Esophagus muscularis mucosa (tissue), 3 donors: ENCODE measurements at regions not wholly inside any gene's neighbourhood (a gene's known extent, or its start where the extent isn't known, plus 50 kb on each side); places are given as distances from the start of the nearest gene placed in this dataset.

Source experiments
- CTCF ChIP-seq, 3 experiments: fragments of 200-600 bp in 2 of 3; fragments of 450-650 bp in 1 of 3; sonication (generic) in 2 of 3; IDR thresholded peaks; one replicate each; pipeline ENCODE4 v1.5.1; 2017 to 2019; ENCODE audit warnings: antibody characterized with exemption in 3 of 3, mild to moderate bottlenecking in 2 of 3, moderate library complexity in 1 of 3
- POLR2A ChIP-seq: fragments of 450-650 bp; IDR thresholded peaks from one replicate; pipeline ENCODE4 v1.6.1; 2017; ENCODE audit warnings: antibody characterized with exemption, moderate library complexity, mild to moderate bottlenecking, low read depth
- POLR2AphosphoS5 ChIP-seq, 2 donors: sonication (generic); formaldehyde crosslinking; IDR thresholded peaks; one replicate each; pipeline ENCODE4 v1.6.1; 2017; ENCODE audit warnings: antibody characterized with exemption in 2 of 2

- TF ChIP-seq CTCF (IDR thresholded peaks at IDR 0.05), result no peak
- no peak for TF ChIP-seq POLR2A
- no peak for TF ChIP-seq POLR2AphosphoS5 (IDR thresholded peaks at IDR 0.05)
Observed at GRCh38 chr15:93362203-93362602, 273.2 kb upstream of the RGMA start.
